GM12892 (cell line): ENCODE measurements at regions not wholly inside any gene's neighbourhood (a gene's known extent, or its start where the extent isn't known, plus 50 kb on each side); places are given as distances from the start of the nearest gene placed in this dataset.

Experiments used
- DNase-seq: peaks from one replicate; pipeline ENCODE4 v3.0.0; 2011; ENCODE audit not compliant: insufficient read length
- FAIRE-seq: peaks from 2 replicates; lab custom pipeline; 2011; peaks lifted over from hg19 to GRCh38; lab: Jason Lieb, UNC
- POLR2A ChIP-seq: IDR thresholded peaks from 2 replicates; pipeline ENCODE4 v1.6.1; 2011; ENCODE audit warnings: low read depth, low read length, control low read depth
- POLR2AphosphoS5 ChIP-seq: IDR thresholded peaks from 2 replicates; pipeline ENCODE4 v1.6.1; 2011; ENCODE audit warnings: low read depth, low read length, control low read depth
- TAF1 ChIP-seq: IDR thresholded peaks from 2 replicates; pipeline ENCODE4 v1.6.1; 2011; ENCODE audit warnings: low read depth, mild to moderate bottlenecking, control low read depth, low read length, borderline replicate concordance

DNA sequence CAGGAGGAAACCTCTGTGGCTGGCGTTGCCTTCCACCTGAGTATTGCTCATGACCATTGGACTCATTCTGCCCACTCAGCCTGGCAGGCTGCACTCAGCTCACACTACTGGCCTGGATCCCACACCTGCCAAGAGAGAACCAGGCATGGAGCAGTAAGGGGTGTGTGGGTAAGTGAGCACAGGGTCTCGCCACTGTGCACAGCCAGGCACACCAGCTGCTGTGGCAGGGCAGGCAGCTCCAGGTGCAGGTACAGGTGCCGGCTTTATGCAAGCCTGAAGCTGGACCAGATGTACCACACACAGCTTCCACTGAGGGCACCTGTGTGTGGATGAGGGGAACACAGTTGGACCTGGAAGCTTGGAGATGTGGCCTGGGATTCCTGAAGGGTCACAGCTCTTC lies 295.2 kb upstream of the SNX7 start:
- FAIRE-seq, result no peak
- no peak for DNase-seq
- TF ChIP-seq POLR2A, result no peak
- no peak for TF ChIP-seq TAF1
- no peak for TF ChIP-seq POLR2AphosphoS5

DNA sequence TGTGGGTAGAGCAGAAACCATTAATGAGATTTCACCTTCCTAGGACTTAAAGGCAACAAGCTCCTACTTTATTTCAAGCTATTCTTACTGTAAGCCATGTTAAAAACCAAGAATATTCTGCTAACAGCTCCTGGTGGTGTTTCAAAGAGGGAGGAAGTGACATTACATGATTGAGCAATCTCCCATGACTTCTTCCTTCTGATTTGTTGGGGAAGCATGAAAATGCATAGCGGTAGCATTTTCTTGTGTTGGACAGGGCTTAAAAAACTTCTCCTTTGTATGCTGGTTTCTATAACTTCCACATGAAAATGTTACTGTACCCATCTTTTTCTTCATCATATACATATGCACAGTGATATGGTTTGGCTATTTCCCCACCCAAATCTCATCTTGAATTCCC lies 297.0 kb upstream of the SNX7 start:
- DNase-seq (no peak), FAIRE-seq (no peak)
- no peak for TF ChIP-seq TAF1
- no peak for TF ChIP-seq POLR2AphosphoS5
- TF ChIP-seq POLR2A, result no peak

DNA sequence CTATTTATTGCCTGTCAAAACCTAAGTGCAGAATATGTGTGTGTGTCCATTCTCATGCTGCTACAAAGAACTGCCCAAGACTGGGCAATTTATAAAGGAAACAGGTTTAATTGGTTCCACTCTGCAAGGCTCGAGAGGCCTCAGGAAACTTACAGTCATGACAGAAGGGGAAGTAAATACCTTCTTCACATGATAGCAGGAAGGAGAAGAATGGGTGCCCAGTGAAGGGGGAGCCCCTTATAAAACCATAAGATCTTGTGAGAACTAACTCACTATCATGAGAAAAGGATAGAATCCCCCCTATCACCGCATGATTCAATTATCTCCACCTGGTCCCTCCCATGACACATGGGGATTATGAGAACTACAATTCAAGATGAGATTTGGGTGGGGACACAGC lies 300.7 kb upstream of the SNX7 start:
- TF ChIP-seq POLR2AphosphoS5 (no peak), TAF1 (no peak), POLR2A (no peak)
- no peak for FAIRE-seq
- DNase-seq, result no peak

DNA sequence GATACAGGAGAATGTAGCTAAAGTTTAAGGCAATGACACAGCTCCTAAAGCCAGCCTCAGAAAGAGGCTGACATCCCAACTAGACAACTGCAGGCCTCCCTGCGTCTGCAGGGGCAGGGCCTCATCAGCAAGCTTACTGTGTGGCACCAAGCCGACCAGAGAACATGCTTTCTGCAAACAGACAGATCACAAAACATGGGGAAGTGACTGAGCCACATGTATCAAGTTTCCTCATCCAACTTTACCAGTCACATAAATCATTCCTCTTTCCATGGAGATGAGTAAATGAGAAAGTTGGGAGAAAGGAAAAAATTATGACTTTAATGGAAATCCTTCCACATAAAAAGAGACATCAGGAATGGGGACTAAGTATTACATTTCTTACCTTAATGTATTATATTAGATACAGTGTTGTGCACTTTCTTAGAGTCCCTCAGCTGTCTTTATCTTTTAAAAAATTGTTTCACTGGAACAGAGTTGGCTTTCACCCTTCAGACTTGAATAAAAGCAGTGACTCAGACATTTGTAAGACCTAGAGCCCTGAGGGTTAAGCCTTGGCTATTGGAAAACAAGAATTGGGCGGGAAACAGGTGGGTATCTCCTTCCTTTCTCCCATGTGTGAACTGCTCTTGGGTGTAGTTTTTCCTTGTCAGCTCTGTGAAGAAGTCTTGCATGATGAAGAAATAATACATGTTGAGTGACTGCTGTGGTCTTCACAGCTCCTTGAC lies 305.7 kb upstream of the SNX7 start:
- no peak for TF ChIP-seq POLR2A
- no peak for TF ChIP-seq POLR2AphosphoS5
- TF ChIP-seq TAF1, result no peak
- DNase-seq (no peak), FAIRE-seq (no peak)

DNA sequence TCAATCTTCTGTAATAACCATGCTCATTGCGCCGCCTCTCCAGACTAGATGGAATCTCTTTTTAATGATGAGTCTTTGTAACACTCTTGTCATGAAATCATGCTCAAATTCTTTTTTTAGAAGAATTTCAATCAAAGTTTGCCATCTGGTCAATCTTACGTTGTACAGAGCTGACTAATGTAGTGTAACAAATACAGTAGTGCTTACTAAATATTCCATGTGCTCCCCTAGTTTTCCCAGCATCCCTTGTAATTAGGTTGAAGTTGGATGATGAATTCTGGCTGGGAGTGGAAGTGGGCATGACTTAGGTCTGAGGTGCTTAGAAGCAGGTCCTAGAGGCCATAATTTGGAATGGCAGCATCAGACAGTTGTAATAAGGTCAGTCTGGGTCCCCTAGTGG lies 309.1 kb upstream of the SNX7 start:
- no peak for TF ChIP-seq POLR2AphosphoS5
- no peak for TF ChIP-seq POLR2A
- TF ChIP-seq TAF1, result no peak
- no peak for FAIRE-seq
- DNase-seq, result no peak

DNA sequence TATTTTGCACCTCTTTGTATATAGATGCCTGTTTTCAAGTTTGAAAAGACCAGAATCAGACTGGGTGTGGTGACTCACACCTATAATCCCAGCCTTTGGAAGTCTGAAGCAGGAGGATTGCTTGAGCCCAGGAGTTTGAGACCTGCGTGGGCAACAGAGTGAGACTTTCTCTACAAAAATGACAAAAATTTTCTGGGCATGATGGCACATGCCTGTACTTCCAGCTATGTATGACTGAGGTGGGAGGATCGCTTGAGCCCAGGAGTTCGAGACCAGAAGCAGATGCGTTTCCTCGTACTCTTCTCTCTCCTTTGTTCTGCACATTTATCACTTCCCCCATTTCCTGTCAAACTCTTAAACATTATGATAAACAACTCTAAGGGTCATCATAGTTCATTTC lies 310.0 kb upstream of the SNX7 start:
- no peak for FAIRE-seq
- no peak for DNase-seq
- TF ChIP-seq POLR2AphosphoS5, result no peak
- no peak for TF ChIP-seq POLR2A
- TF ChIP-seq TAF1, result no peak

DNA sequence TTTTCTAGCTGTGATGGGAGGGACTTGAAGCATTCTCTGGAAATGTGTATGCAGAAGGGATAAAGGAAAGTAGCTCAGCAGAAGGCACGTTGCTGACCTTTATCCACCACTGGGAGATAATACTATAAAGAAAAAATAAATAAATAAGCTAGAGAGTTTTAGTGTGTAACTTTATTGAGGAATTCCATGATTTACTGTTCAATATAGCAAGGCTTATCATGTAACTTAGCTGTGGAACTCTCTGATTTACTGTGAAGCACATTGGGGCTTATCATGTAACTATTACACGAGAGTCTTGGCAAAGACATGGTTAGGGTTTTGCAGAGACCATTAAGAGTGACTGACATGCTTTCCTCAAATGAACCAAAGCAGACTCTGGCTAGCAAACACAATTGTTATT lies 316.1 kb upstream of the SNX7 start:
- FAIRE-seq, result no peak
- TF ChIP-seq POLR2A (no peak), POLR2AphosphoS5 (no peak), TAF1 (no peak)
- DNase-seq, result no peak

DNA sequence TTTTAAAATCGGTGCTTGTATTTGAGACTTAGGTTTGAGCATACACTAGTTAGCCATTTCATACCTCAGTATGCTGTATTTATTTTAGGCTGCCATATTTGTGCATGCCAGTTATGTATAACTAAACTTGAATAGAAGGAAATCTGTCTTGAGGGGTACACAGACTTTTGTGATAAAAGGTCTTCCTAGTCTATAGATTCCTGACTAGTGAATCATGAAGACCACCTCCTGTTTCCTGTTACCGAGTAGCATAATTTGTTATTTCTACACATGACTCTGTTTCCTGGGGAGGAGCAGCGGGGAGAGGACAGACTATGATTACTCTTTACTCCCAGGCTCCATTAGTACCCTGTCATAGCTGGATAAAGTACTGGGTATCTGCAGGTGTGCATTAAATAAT lies 316.8 kb upstream of the SNX7 start:
- FAIRE-seq (no peak), DNase-seq (no peak)
- TF ChIP-seq POLR2A, result no peak

DNA sequence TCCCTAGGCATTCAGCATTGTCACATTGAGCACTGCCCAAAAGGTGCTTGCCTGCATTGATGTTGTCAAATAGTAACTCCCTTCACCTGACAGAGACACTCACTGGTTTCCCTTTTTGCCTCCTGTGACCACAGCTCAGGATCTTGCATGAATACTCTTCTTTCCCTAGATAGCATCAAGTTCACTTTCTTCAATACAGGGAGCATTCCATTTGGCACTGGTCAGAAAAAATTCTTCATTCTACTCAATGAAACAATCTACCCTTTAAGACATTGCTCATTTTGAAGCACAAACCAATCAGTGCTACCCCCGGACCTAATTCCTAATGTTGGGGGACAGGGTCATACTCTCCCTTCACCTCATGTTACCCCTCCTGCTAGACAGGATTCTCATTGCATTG lies 319.0 kb upstream of the SNX7 start:
- FAIRE-seq (no peak), DNase-seq (no peak)
- TF ChIP-seq TAF1, result no peak
- no peak for TF ChIP-seq POLR2A
- no peak for TF ChIP-seq POLR2AphosphoS5

DNA sequence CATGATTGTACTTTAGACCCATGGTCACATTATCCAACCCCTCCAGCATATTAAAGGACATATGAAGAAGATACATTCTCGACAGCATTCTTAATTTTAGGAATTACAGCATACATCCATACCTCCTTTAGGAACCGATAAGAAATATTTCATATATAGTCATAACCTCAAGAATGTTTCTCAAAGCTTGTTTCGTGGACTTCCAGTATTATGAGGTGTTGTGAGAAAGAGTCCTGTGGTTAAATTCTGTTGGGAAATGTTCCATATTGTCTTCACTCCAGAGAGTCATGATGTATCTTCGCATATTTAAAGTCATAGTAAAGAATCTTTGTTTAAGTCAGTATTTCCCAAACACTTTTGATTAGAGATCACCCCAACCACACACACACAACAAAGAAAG lies 321.0 kb upstream of the SNX7 start:
- FAIRE-seq, result no peak
- DNase-seq, result no peak
- TF ChIP-seq POLR2AphosphoS5 (no peak), POLR2A (no peak), TAF1 (no peak)

DNA sequence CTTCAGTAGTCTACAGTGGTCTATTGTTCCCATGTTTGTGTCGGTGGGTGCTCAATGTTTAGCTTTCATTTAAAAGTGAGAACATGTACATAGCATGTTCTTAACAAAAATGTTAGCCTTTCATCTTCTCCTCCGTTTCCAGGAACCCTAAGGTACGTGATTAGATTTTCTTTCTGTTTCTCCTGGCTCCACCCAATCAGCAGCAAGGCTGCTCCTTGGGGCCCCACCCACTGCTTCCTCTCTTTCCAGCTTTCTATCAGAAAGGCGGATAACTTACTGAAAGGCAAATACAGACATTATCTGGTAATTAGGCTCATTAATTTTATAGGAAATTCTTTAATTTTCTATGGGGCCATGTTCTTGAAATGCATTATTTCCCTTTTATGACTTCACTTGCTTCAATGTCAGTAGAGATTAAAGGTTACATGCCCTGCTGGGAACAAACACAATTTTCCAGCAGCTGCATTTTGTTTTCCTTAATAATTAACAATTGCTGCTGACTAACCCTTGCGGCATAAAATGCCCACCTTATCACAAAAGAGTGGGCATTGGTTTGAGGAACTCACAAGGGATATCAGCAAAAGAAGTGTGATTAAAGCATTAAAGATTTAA lies 324.9 kb upstream of the SNX7 start:
- DNase-seq (no peak), FAIRE-seq (no peak)
- TF ChIP-seq POLR2A (no peak), TAF1 (no peak), POLR2AphosphoS5 (no peak)

DNA sequence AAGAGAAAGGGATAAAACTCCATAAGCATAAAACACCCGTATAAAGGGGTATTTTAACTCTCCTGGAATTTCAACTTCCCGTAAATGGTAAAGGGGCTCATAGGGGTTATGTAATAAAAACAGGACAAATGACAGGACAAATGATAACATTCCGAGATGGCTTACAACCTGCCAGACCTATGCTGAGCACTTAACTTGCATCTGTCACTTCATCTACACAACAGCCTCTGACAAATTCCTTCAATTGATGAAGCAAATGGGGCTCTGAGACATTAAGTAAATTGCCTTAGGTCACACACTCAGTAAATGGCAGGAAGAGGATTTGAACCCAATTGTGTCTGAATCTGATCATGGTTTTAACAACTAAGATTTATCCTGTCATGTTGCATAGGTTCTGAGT lies 327.6 kb upstream of the SNX7 start:
- TF ChIP-seq POLR2A (no peak), TAF1 (no peak), POLR2AphosphoS5 (no peak)
- FAIRE-seq (no peak), DNase-seq (no peak)
